GM19239 (cell line): ENCODE measurements at regions not wholly inside any gene's neighbourhood (a gene's known extent, or its start where the extent isn't known, plus 50 kb on each side); places are given as distances from the start of the nearest gene placed in this dataset.

Source experiments
- DNase-seq: peaks from one replicate; pipeline ENCODE4 v3.0.0; 2011; ENCODE audit warnings: low spot score; ENCODE audit not compliant: insufficient read length
- FAIRE-seq: peaks from 2 replicates; lab custom pipeline; 2011; peaks lifted over from hg19 to GRCh38; lab: Jason Lieb, UNC

DNA sequence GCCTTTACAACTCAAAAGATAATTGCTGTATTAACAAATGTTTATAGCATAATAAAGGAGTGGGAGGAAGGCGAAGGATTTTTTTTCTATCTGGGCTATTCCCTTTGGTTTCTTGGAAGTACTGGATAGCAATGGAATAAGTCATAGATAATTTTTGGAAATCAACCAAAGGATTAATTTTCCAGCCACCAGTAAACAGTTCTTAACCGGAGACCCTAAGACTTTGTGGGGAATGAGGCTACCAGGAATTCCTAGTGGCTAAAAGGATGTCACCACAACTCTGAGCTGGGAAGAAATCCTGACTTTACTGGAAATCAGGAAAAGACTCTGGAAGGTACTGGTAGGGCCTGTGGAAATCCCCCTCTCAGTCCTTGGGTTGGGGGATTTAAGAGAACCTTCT is 138.4 kb upstream of the RARB start:
- DNase-seq (no peak), FAIRE-seq (no peak)

DNA sequence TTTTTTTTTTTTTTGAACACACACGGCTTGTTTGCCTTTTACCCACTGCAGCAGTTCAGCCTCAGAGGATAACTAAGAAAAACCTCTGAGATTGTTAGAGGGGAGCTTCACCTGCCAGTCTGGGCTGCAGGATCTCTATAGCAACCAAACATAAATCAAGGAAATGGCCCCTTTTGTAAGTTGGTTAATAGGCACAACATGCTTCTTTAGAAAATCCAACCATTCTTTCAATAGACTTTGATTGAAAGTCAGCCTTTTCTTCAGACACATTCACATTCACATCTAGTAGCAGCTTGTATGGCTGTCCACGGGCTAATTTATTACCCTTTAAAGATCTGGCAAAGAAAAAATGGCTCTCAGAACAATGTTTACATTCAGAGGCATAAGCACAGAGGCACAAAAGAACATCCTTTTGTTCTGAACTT is 136.6 kb upstream of the RARB start:
- DNase-seq (no peak), FAIRE-seq (no peak)

DNA sequence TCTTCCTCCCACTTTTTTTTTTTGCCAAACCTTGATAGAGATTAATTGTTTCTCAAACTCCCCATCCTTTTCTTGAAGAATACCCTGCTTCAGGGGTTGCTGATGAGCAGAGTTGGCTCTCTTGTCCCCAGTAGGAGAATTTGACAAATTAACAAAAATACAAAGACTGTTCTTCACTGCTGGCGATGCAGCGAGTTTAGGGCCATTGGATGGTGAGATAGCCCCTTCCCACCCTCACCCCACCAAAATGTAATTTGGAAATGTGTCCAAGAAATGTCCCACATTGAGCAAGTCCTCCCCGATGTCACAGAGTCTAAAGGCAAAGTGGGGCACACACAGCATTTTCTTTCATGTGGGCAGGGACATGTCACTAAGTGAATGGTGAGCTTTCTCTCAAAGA is 136.0 kb upstream of the RARB start:
- FAIRE-seq, result no peak
- no peak for DNase-seq

DNA sequence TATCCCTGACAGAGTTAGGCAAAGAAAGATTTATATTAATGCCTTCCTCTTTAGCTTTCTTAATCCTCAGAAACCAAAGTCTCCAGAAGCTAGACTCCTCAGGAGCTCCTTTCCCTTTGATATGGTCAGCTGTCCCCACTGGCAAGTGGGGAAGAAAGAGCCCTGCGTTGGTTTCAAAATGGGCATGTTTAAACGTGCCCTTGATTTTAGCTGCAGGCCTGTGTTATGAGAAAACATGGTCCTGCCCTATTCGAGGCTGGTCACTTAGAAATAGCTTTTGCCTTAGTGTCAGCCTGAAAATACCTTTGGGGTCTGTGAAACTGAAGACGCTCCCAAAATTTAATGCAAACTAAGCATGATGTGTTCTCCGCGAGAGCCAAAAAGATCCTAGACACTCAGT is 135.5 kb upstream of the RARB start:
- no peak for FAIRE-seq

DNA sequence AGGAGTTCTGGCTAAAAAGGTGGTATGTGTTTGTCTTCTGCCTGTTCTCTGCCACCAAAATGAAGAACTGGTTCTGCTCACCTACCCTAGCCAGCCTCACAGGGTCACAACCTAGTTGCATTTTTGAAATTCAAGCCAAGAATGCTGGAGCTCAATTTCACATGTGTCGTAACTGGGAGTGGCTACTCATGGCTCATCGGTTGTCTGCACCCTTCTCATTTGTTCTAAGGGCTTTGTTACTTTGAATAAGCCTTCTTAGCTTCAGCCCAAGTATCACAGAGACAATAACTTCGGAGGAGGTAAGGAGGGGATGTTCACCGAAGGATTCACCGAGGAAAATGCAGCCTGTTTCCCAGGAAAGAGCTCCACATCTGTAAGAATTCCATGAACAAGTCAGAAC is 134.3 kb upstream of the RARB start:
- DNase-seq (no peak), FAIRE-seq (no peak)

More for the DNA sequence above, 135.5 kb upstream of the RARB start:
- DNase-seq, result no peak

DNA sequence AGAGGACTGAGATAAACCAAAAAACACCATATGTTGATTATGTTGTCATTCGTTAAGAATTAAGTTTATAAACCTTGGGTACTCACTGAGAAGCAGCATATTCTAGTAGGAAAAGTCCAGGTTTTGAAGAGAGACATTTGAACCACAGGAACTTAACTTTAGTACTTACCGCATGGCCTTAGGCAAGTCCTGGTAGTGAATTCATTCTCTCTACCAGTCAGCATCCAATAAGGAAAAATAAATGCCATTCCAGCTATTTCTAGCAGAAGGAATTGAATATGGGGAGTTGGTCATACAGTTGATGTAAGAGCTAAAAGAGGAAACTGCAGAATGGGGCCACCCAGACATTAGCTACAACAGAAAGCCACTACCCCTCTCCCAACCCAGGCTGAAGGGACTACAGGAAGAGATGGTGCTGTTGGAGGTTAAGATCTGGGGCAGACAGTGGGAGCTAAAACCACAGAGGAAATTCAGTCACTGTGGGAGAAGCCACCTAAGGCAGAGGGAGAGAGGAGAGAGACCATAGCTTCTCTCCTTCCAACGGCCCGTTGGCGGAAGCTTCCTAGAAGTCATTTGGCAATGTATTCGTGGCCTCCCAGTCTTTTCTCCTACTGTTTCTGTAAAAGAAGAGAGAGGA is 133.8 kb upstream of the RARB start:
- DNase-seq (no peak), FAIRE-seq (no peak)

DNA sequence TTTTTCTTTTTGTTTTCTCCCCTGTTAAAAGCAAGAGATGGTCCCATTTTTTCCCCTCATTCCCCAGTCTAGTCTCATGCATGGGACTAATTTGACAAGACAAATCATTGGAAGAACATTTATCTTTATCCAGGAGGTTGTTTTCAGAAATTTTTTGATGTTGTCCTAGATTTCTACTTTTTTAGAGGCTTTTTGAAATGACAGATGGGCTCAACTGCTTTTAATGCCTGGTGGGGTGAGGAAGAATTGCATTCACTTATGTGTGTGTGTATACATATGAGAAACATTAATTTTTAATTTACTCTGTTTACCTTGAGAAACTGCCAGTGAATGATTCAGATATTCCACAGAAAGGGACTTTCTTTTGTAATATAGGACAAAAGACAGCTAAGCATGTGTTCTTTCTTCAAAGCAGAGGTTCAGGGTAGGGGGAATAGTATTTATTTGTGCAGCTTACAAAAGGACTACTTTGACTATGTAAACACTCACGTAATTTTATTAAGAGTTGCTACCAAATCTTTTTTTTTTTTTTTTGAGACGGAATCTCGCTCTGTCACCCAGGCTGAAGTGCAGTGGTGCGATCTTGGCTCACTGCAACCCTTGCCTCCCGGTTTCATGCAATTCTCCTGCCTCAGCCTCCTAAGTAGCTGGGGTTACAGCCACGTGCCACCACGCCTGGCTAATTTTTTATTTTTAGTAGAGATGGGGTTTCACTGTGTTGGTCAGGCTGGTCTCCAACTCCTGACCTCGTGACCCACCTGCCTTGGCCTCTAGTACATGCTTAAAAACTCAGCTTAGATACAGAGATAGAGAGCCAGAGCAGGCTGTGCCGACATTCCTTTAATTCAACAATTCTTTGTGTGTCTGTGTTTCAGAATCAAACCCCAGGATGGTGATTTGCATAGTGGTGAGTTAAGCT is 130.1 kb upstream of the RARB start:
- FAIRE-seq (no peak), DNase-seq (no peak)

DNA sequence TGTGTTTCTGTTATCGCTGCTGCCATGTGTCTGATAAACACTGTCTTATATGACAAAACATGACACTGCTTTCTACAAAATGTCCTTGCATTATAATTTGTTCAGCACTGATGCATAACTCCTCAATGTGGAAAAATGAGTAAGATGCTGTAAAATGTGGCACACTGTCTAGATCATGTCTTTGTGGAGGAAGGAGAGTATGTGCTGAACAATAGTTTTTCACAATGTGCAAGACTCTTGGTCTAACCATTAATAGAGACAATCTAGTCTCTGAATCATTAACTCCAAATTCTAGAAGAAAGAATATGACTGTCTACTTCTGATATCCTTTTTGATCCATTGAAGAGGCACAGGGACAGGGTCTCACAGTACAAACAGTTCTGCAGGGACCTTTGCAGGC is 127.9 kb upstream of the RARB start:
- FAIRE-seq (no peak), DNase-seq (no peak)

DNA sequence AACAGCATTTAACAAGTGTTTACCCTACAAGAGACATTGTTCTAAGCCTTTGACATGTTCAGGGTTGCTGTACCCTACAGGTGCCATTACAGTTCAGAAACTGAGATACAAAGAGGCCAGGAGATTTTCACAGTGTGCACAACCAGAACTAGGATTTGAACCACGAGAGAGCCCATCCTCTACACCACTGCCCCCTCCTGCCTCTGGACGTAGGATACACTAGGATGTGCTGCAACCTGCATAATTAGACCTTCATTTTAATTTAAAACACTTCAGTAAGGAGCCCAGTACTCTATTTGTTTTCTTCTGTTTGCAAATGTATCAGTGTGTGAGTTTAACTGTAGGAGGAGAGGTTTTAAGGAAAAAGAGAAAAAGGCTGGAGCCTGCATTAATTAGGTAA is 123.1 kb upstream of the RARB start:
- FAIRE-seq, result no peak
- no peak for DNase-seq

DNA sequence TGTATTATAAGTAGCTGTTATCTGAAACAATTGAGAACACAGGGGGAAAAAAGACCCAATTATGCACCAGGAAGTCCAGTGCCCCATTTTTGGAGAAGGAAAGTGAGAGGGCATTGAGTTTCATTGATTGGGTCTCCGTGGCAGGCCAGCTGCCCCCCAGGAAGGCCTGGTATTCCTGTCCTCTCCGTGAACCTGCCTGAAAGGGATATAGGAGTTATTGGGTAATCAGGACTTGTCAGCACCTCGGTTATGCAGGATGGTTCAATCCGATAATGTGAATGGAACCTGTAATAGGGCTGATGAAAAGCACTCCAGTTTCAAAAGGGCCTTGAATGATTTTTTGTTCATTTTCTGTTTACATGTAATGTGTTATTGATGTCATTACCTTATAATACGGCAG is 122.0 kb upstream of the RARB start:
- FAIRE-seq (no peak), DNase-seq (no peak)

DNA sequence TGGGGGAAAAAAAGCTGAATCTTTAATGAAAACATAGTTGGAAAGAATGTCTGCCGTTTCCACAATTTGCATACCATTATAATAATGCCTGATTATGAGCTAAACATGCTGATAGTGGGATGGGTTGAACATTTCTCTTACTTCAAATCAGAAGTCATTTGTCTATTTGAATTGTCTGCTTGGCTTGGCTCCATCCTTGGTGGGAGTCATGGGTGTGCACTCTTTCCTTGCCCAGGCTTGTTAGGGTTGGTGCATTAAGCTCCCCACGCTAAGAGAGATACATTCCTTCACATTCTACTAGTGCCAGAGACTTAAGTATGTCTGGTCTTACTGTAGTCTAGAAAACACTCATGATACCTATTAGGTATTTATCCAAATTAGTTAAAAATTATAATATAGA is 121.4 kb upstream of the RARB start:
- no peak for DNase-seq

DNA sequence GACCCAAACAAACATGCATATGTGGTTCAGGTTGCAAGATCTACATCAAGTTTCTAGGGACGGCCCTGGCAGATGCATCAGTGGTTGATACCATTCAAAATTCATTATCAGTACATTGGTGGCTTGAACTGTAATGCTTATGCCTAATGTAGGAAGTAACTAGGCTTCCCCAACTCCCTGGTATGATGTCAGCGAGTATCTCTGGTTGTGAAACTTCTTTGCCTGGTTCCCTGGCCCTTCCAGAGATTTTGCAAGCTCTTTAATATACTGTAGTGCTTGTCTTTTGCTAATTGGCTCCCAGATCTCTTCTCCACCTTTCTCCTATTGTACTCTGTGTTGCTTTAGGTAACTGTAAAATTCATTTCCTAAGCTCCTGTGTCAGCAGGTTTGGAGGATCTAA is 114.8 kb upstream of the RARB start:
- DNase-seq (no peak), FAIRE-seq (no peak)

More for the DNA sequence above, 121.4 kb upstream of the RARB start:
- no peak for FAIRE-seq

DNA sequence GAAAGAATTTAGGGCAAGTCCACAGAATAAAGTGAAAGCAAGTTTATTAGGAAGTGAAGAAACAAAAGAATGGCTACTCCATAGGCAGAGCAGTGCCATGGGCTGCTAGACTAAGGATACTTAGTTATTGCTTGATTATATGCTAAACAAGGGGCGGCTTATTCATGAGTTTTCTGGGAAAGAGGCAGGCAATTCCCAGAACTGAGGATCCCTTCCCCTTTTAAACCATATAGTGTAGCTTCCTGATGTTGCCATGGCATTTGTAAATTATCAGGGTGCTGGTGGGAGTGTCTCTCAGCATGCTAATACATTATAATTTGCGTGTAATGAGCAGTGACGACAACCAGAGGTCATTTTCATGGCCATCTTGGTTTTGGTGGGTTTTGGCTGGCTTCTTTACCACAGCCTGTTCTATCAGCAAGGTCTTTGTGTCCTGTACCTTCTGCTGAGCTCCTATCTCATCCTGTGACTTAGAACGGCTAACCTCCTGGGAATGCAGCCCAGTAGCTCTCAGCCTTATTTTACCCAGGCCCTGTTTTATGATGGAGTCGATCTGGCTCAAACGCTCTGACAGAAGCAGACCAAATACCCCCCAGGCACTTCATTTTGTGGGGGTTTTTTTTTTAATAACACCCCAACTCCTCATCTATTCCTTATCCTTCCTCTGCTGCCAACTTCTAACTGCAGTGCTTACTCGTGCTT is 103.0 kb upstream of the RARB start:
- no peak for FAIRE-seq
- DNase-seq, result no peak

DNA sequence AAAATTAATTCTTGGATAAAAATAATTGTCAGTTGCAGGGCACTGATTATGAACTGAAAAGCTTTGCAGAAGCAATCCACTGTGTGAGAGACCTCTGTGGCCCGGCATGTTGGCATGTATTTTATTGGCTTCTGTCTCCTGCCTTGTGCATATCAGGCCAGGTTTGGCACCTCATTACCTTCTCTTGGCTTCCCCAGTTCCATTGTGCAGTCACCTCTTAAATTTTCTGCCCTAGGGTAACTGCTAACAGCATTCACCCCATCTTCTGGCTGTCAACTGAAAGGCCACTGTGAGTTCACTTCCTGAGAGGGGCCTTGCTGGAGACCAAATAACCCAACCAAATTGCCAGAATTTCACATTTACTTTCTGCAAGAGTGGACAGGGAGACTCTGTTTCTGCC is 92.7 kb upstream of the RARB start:
- no peak for FAIRE-seq
- no peak for DNase-seq

DNA sequence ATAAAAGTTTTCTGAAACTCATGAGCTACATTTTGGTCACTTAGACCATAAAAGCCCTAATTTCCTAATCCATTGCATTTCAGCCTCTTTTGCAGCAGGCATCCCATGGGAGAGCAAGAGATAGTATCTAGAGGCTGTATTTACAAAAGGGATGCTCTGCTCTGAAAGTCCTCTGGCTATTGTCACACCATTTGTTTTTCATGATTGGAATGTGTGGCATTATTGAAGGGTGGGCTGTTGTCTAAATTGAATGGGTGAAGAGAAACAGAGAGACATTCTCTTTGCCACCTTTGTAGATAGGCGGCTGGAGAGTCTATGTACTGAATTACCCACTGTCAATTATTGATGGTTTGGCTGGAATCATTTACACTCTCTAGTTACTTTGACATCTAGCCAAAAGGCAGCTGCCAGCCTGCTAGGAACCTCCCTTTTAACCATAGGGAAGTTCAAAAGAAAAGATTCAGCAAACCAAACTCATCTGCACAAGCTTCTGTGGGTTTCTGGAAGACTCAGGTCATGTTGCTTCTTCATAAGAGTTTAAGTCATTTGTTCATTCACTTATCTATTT is 89.8 kb upstream of the RARB start:
- FAIRE-seq (no peak), DNase-seq (no peak)

DNA sequence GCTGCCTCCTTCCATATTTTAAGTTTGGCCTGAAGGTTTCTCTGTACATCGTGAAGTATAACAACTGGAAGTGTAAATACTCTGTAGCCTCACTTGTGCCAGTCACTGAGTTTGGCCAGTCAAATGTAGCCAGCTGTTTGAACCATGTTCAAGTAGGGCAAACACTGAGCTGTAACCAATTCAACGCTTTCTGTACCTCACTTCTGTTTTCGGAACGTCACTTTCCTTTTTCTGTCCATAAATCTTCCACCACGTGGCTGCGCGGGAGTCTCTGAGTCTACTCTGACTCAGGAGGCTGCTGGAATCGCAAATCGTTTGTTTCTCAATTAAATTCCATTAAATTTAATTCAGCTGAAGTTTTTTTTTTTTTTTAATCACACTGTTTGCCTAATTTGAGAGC is 88.8 kb upstream of the RARB start:
- no peak for DNase-seq
- FAIRE-seq, result no peak

DNA sequence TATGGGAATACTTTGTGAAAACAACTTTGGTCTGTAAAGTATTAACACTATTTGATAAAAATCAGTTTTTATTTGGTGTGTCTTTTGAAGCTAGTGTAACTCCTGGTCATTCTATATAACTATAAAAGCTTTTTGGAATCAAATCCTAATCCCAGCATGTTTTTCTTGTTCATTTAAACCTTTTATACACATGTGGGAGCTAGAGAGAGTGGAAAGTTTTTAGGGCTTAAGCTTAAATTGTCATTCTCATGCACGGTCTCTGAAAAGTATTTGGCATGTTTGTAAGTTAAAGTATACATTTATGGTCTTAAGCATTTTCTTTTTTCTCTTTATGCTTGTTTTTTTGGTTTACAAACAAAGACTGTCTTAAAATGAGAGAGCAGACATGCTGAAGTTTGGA is 83.4 kb upstream of the RARB start:
- FAIRE-seq (no peak), DNase-seq (no peak)

DNA sequence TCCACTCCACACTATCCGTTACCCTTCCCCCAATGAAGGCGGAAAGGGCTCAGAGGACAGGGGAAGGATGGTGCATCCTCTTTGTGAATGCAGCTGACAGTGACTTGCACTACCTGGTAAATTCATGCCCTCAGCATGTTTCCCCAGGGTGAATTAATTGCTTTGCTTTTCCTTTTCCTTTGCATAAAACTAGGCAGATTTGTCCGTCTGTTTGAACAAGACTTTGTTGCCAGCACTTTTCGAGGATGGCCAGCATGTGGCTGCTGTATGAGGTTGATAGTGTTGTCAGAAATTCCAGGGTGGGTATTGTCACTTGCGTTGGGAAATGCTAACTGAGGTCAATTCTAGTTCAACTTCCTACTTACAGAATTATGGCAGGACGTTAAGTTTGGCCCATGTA is 79.0 kb upstream of the RARB start:
- FAIRE-seq (no peak), DNase-seq (no peak)

DNA sequence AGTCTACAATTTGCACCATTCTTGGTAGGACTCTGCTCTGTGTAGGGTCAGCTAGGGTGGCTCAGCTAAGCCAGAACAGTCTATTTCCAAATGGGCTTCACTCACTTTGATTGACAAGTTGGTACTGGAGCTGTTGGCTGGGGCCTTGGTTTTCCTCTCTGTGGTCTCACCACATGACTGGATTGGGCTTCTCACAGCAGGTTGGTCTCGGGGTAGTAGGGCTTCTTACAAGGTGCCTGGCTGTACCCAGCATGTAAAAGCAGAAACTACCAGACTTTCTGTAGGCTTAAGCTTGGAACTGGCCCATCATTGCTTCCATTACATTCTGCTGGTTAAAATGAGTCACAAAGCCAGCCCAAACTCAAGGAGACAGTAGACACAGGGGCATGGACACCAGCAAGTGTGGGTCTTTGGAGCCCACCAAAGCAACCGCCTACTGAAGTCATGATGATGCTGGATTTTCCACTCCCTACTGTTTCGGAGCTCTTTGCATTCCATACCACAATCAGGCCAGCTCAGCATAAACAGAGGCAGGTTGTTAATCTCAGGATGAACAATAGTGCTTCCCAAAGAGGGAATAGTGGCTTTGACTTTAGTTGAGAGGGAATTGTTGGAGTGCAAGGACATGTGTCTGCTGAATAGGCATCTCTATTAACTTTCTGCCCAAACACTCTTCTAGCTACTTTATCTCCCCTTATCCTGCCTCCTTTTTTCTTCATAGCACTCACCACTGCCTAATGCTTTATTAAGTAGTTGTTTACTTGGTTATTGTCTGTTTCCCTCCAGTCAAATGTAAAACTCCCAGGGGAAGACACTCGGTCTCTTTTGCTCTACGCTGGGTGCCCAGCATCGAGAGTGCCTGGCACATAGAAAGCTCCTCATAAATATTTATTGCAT is 78.0 kb upstream of the RARB start:
- FAIRE-seq, result no peak

DNA sequence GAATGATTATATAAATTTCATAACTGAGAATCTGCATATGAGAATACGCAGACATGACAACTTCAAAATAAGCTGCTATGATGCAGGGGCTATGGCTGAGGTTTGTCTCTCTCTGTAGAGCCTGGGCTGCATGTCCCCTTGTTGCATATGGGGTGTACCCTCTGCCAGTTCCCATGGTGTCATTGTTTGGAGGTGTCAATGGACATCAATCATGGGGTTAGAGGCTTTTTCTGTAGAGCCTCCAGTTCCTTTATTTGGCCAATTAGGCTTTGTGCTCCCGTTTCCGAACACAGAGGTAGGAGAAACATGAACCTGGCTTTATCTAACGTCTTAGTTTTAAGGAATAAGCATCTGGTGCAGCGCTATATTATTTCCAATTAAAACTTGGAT is 77.3 kb upstream of the RARB start:
- no peak for FAIRE-seq
- no peak for DNase-seq

More for the DNA sequence above, 78.0 kb upstream of the RARB start:
- DNase-seq, result no peak
